NCI-H510A (cell line): ENCODE measurements at regions not wholly inside any gene's neighbourhood (a gene's known extent, or its start where the extent isn't known, plus 50 kb on each side); places are given as distances from the start of the nearest gene placed in this dataset.

Experiments
- DNase-seq: peaks from one replicate; lab custom pipeline; 2025; lab: John Stamatoyannopoulos, UW

- no peak for DNase-seq
Measured at GRCh38 chr2:177058747-177059146, 153.8 kb upstream of the HNRNPA3 start.

- no peak for DNase-seq
Measured at GRCh38 chr2:177059293-177059692, 153.3 kb upstream of the HNRNPA3 start.

GRCh38 chr2:177063331-177063730, 149.3 kb upstream of the HNRNPA3 start:
- DNase-seq = no peak

- no peak for DNase-seq
Measured at GRCh38 chr2:177064422-177064821, 148.2 kb upstream of the HNRNPA3 start.

- DNase-seq = no peak
Measured at GRCh38 chr2:177068967-177069366, 143.6 kb upstream of the HNRNPA3 start.

- no peak for DNase-seq
Measured at GRCh38 chr2:177072090-177072489, 140.5 kb upstream of the HNRNPA3 start.

GRCh38 chr2:177073611-177074010, 139.0 kb upstream of the HNRNPA3 start:
- no peak for DNase-seq

GRCh38 chr2:177074099-177074710, 138.4 kb upstream of the HNRNPA3 start:
- no peak for DNase-seq

GRCh38 chr2:177075254-177075653, 137.3 kb upstream of the HNRNPA3 start:
- no peak for DNase-seq

GRCh38 chr2:177076636-177077179, 135.9 kb upstream of the HNRNPA3 start:
- DNase-seq = no peak

- no peak for DNase-seq
Measured at GRCh38 chr2:177077778-177078177, 134.8 kb upstream of the HNRNPA3 start.

- DNase-seq = no peak
Measured at GRCh38 chr2:177078416-177078815, 134.2 kb upstream of the HNRNPA3 start.

- DNase-seq = no peak
Measured at GRCh38 chr2:177078855-177079254, 133.7 kb upstream of the HNRNPA3 start.

- DNase-seq = no peak
Measured at GRCh38 chr2:177080746-177081284, 131.8 kb upstream of the HNRNPA3 start.

GRCh38 chr2:177084607-177085006, 128.0 kb upstream of the HNRNPA3 start:
- DNase-seq = no peak

- DNase-seq = no peak
Measured at GRCh38 chr2:177088529-177088928, 124.1 kb upstream of the HNRNPA3 start.

- DNase-seq = no peak
Measured at GRCh38 chr2:177090967-177091366, 121.6 kb upstream of the HNRNPA3 start.

GRCh38 chr2:177093371-177093770, 119.2 kb upstream of the HNRNPA3 start:
- DNase-seq = no peak

- no peak for DNase-seq
Measured at GRCh38 chr2:177098001-177098613, 114.5 kb upstream of the HNRNPA3 start.

- no peak for DNase-seq
Measured at GRCh38 chr2:177101930-177102329, 110.7 kb upstream of the HNRNPA3 start.

GRCh38 chr2:177106212-177106611, 106.4 kb upstream of the HNRNPA3 start:
- DNase-seq = no peak

GRCh38 chr2:177108890-177109289, 103.7 kb upstream of the HNRNPA3 start:
- no peak for DNase-seq

- DNase-seq = no peak
Measured at GRCh38 chr2:177114712-177115111, 97.9 kb upstream of the HNRNPA3 start.

- no peak for DNase-seq
Measured at GRCh38 chr2:177117755-177118154, 94.8 kb upstream of the HNRNPA3 start.
